HG03025 (cell line): ENCODE measurements at regions not wholly inside any gene's neighbourhood (a gene's known extent, or its start where the extent isn't known, plus 50 kb on each side); places are given as distances from the start of the nearest gene placed in this dataset.
"Not testable (repeated sequence)": the region's sequence is repeated elsewhere in the genome, so short reads cannot be mapped to it uniquely, and the experiment has no call there.

Experiments used
- ATAC-seq: cut with Tn5 transposase; IDR thresholded peaks from one replicate; pipeline ENCODE4 v1.9.1; 2021; ENCODE audit warnings: mild to moderate bottlenecking, moderate library complexity; ENCODE audit not compliant: unreplicated experiment, low FRiP score

GRCh38 chr6:137968455-137968804 lies 101.4 kb downstream of the TNFAIP3 start:
- no peak for ATAC-seq

DNA sequence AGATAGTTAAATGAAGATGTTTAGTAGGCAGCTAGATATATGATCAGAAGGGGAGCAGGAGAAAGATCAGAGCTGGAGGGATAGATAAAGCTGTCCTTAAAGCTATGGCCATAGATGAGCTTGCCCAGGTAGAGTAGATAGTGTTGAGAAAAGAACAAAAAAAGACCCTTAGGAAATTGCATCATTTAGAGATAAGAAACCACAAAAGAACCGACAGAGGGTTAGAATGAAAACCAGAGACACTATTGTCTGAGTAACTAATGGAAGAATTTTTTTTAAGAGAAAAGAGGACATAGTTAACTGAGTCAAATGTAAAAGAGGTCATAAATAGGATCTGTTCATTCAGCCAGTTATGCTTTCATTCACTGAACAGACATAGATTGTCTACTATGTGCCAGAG lies 101.8 kb downstream of the TNFAIP3 start:
- no peak for ATAC-seq

- ATAC-seq: no peak
Observed at GRCh38 chr6:137969874-137970273, 102.8 kb downstream of the TNFAIP3 start.

DNA sequence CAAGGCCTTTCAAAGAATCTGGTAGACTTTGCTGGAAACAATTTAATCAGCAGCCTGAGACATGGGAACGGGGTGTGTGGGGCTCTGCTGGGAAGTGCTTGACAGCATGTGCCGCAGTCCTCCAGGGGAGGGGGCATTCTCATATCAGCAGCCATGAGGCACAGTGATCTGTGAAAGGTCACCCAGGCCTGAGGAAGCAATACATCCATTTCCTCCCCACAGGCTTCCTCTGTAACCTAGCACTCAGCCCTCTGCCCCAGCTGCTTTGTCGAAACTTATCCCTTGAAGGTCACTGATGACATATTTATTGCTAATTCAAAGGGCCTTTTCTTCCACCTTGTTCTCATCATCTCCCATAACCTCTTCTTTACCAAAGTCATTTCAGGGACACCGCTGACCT lies 103.3 kb downstream of the TNFAIP3 start:
- peak; percentile 46 for ATAC-seq

DNA sequence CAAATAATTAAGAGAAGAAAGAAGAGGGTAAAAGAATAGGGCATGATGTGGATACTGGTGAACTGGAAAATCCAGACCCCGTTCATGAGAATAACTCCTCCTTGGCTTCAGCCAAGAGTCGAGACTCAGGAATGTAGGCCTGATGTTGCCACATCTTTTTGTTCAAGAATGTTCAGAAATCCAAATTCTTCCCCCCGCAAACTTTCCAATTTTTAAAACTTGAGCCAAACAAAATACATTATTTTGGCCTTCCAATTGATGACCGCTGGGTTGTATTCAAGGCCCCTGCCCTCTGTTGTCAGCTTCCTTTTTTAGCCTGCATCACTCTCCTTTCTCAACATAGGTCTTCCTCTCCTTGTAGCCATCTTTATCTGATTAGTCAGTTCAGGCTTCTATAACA lies 106.1 kb downstream of the TNFAIP3 start:
- no peak for ATAC-seq

DNA sequence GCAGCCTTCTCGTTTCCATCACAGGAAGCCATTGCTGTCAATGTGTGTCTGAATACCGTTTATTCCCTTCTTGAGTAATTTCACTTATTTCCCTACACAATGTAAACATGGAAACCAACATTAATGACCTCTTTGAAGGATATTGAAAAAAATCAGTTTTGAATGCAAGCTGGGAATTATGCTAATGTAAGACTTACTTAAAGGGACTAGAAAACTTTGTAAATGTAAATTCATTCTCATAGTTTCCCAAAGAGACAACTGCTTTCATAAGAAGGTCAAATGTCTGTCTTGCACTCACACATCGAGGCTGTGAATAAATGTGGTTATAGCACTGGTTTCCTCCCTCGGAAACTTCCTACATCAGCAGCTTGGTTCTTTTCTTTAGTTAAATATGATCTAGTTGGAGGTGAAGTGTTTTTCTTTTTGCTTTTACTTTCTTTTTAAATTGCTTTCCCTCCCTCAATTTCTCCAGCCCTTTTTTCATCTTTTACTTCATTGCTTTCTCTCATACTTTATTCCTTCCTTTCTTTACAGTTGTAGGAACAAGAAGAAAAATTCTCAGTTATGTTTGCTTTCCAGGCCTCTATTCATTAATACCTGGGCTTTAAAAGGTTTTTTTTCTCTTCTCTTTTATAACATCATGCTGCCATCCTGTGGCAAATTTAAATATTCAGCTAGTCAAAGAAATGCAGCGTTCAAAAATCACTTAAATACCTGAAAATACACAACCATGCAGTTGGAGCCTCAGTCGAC lies 108.3 kb downstream of the TNFAIP3 start:
- ATAC-seq: no peak

DNA sequence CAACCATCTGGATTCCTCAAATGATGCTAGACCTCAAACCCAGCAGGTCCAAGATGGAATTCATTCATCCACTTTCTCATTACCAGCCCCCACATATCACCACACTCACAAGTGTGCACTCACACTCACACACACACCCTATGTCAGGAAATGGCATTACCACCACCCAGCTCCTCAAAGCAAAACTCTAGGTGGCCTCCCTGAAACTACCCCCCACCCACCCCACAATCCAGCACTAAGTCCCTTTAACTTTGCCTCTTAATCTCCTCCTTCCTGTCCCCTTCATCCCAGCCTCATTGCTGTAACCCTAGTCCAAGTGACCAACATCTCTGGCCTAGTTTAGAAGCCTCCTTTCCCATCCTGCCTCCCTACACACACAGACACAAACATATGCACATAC lies 109.4 kb downstream of the TNFAIP3 start:
- no peak for ATAC-seq

DNA sequence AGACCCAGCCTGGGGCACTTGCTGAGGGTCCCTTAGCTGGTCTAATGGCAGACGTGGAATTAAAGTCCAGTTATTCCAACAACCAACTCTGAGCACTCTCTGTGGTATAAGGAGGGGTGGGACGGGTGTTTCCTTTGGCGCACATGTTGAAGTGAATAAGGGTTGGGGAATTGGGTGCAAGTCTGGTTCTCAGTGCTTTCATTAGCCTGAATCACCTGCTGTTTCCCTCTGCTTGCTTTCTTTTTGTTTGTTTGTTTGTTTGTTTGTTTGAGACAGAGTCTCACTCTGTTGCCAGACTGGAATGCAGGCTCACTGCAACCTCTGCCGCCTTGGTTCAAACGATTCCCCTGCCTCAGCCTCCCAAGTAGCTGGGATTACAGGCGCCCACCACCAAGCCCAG lies 110.1 kb downstream of the TNFAIP3 start:
- no peak for ATAC-seq

GRCh38 chr6:137977814-137978213 lies 110.8 kb downstream of the TNFAIP3 start:
- ATAC-seq: no peak

DNA sequence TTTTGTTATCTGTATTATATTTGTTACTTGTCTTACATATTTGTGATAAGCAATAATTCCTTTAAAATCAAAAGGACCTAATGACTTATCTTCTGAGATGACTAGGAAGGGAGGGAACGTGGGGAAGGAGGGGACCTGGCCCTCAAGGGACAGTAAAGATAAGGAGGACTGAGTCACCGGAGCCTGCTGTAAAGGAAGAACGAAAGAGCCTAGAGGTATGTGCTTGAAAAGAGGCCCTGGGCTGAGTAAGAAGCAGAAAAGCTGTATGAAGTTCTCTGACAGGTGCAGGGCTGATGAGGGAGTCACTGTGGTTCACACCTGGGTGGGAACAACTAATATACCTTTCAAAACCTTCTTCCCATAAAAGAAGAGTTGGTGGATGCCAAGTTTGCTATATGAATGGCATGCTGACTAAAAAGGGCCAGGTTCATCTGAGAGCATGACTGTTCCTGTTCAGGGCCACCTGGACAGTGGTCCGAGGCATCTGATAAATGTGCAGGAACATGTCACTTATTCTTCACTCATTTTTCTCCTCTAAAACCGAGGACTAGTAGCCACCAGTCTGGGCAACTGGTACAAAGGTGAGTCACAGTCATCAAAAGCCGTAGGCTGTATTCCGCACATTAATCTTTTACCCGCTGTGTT lies 111.3 kb downstream of the TNFAIP3 start:
- ATAC-seq: no peak

DNA sequence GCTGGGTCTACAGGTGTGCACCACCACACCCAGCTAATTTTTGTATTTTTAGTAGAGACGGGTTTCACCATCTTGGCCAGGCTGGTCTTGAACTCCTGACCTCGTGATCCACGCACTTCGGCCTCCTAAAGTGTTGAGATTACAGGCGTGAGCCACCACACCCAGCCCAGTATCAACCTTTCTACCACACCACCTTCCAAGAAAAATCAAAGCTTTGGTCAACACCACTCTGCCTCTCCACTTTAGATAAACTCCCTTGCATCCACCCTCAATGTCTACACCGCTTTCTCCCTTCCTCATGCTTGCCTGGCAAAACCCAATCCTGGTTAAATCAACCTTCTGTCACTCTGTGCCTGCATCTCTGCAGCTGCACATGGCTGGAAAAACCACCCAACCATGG lies 112.2 kb downstream of the TNFAIP3 start:
- not testable (repeated sequence) for ATAC-seq

DNA sequence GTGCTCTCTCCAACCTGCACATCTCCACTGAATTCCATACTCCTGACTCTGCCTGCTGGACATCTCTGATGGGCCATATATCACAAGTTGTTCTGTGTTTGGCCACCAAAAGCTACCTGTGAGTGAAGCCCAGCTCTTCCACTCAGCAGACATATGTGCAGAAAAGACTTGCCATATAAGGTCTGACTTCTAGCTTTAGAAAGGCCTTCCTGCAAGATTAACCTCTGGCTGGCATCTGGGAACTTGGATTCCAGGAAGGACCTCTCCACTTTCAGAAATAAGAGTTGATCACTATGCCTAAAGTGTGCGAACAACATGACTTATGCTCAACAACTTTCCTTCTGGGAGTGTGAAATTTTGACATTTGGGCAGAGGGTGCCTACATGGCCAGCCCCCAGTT lies 113.7 kb downstream of the TNFAIP3 start:
- no peak for ATAC-seq

DNA sequence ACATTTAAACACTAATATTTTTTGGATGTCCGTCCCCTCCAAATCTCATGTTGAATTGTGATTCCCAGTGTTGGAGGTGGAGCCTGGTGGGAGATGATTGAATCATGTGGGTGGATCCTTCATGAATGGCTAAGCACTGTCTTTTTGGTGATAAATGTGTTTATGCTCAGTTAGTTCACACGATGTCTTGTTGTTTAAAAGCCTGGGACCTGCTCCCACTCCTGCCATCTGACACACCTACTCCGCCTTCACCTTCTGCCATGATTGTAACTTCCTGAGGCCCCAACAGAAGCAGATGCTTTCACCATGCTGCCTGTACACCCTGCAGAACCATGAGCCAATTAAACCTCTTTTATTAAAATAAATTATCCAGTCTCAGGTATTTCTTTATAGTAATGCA lies 114.7 kb downstream of the TNFAIP3 start:
- ATAC-seq: no peak

DNA sequence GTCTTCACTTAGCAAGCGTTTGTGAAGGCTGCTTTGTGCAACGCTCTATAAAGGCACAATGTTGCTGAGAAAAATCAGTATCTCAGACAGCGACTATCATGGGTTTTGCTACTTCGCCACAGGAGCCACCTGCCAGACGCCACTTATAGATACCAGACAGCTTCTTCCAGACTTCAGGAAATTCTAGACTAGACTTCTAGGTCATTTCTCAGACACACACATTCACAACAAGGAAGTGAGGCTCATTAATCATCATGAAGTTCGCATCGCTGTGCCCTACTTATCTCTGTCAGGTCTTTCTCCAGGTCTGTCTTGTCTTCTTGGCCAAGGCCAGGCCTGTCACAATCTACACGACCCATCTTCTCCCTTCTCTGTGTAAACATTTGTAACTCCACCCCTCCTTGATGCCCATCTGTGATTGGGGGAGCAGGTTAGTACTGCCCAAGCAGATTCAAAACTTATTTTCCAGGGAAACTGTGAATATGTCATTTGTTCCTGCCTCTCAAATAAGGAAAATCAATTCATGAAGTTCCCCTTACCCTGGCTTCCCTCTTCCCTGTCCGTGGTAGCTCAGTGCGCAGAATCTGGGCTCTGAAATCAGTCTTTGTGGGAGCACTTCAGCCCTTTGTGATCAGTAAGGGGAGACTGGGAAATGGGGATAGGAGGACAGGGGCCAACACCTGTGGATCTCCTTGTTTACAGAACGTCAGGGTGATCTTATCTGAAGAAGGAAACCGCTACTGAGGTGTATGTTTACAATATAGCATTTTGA lies 115.5 kb downstream of the TNFAIP3 start:
- no peak for ATAC-seq

DNA sequence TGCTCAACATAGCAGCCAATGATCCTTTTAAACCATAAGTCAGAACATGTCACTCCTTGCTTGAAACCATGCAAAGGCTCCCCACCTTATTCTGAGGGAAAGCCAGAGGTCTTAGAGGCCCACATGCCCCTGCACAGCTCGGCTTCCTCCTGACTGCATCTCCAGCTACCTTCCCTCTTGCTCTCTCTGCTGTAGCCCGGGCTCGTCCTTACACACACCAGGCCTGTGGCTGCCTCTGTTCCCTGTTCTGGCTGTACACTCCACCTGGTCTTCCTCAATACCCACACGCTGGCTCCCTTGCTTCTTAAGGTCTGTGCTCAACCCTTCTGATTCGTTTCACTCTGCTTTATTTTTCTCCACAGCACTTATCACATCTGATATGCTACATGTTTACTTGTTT lies 116.2 kb downstream of the TNFAIP3 start:
- ATAC-seq: no peak

DNA sequence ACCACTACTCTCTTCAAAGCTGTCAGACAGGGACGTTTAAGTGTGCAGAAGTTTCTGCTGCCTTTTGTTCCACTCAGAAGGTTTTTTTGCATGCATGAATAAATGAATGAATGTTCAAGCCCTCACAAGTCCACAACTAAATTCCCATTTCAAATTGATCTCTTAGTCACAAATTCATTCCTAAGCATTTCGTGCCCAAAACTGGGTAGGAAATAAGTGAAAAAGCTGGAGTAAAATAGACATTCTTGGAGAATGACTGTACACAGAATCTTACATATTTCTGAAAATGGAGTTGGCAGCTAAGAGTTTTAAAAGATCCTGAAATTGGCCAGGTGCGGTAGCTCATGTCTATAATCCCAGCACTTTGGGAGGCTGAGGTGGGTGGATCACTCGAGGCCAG lies 117.6 kb downstream of the PERP start:
- no peak for ATAC-seq

DNA sequence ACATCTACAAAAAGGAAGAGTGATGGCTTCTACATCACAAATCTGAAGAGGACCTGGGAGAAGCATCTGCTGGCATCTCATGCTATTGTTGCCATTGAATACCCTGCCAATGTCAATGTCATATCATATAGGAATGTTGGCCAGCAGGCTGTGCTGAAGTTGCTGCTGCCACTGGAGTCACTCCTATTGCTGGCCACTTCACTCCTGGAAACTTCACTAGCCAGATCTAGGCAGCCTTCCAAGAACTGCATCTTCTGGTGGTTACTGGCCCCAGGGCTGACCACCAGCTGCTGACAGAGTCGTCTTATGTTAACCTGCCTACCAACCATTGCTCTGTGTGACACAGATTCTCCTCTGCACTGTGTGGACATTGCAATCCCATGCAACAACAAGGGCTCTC lies 111.8 kb downstream of the PERP start:
- no peak for ATAC-seq

DNA sequence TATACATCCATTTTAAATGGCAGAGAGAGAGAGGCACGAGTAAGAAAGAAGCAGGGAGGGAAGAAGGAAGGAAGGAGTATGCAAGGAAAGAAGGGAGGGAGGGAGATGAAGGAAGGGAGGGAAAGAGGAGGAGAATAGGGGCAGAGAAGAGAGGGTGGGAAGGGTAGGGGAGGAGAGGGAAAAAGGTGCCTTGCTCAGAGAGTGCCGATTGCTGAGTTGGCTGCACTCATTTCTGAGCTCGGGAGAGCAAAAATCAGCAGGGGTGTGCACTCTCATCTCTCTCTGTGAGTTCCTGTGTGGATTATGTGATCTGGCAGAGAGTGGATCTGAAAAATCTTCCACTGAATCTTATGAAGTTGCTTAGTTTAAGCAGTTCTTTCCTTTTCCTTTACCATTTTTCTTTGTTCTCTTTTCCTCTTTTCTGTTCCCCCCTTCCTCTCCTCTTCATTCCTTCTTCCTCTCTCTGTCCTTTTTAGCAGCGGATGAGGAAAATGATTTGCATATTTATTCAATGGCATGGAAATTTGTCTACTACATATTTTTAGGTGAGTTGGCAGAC lies 108.7 kb downstream of the PERP start:
- ATAC-seq: no peak

GRCh38 chr6:137999815-138000214 lies 107.4 kb downstream of the PERP start:
- no peak for ATAC-seq

- no peak for ATAC-seq
Observed at GRCh38 chr6:138000941-138001340, 106.3 kb downstream of the PERP start.

- no peak for ATAC-seq
Observed at GRCh38 chr6:138001750-138002349, 105.4 kb downstream of the PERP start.
